Esophagus squamous epithelium (tissue), 5 donors: ENCODE measurements at regions not wholly inside any gene's neighbourhood (a gene's known extent, or its start where the extent isn't known, plus 50 kb on each side); places are given as distances from the start of the nearest gene placed in this dataset.

ENCODE experiments used
- DNase-seq: peaks from one replicate; lab custom pipeline; 2025; lab: John Stamatoyannopoulos, UW
- H3K27ac ChIP-seq, 4 donors: fragments of 200-600 bp; sonication (generic); one replicate each; pipeline ENCODE4 v1.5.1; 2016 to 2019; ENCODE audit warnings: mild to moderate bottlenecking in 1 of 4
- H3K27me3 ChIP-seq, 4 donors: fragments of 200-600 bp; sonication (generic); 1 replicate in 3 of 4; 2 replicates in 1 of 4; pipeline versions ENCODE4 v1.5.1 to v1.6.0; 2017 to 2021; ENCODE audit warnings: antibody characterized with exemption in 1 of 4
- H3K36me3 ChIP-seq, 3 donors: fragments of 200-600 bp; sonication (generic); one replicate each; pipeline ENCODE4 v1.5.1; 2016 to 2019
- H3K4me1 ChIP-seq, 3 donors: fragments of 200-600 bp; sonication (generic); one replicate each; pipeline ENCODE4 v1.5.1; 2017 to 2019
- H3K4me3 ChIP-seq, 4 donors: fragments of 200-600 bp; sonication (generic); 1 replicate in 3 of 4; 2 replicates in 1 of 4; pipeline ENCODE4 v1.5.1; 2016 to 2019; ENCODE audit warnings: mild to moderate bottlenecking in 2 of 4, moderate library complexity in 1 of 4
- H3K9me3 ChIP-seq, 3 donors: fragments of 200-600 bp; sonication (generic); one replicate each; pipeline ENCODE4 v1.5.1; 2016 to 2019
- POLR2A ChIP-seq, 4 donors: fragments of 450-650 bp; IDR thresholded peaks; one replicate each; pipeline ENCODE4 v1.6.1; 2017; ENCODE audit warnings: antibody characterized with exemption in 4 of 4, mild to moderate bottlenecking in 4 of 4, moderate library complexity in 3 of 4
- WGBS, 2 donors: methylation state at CpG; one replicate each; pipeline ENCODE4 v1.1.5; 2018; 5-methylcytosine and 5-hydroxymethylcytosine counted together
- intact Hi-C: fragments of 100-400 bp; cut with DNase I; formaldehyde crosslinking; loops from one replicate; pipeline ENCODE4 v1.15.0; 2022
- TF ChIP-seq, protein P1 (sequence below), 6 experiments: fragments of 450-650 bp in 4 of 6; fragments of 200-600 bp in 2 of 6; sonication (generic) in 2 of 6; IDR thresholded peaks; one replicate each; pipeline ENCODE4 v1.5.1; 2016 to 2019; ENCODE audit warnings: antibody characterized with exemption in 6 of 6, mild to moderate bottlenecking in 4 of 6, moderate library complexity in 4 of 6
- donor health status: DM: yes; HTN: yes; CAD: no.

GRCh38 chr2:65700720-65701119, 268.3 kb upstream of the SPRED2 start:
- Histone ChIP-seq H3K27me3 (peaks cover 0 to 23% (median 0%) of the 10 kb centered on the region in 4 donors), H3K4me3 (no peak overlapping the region), H3K4me1 (peaks cover 0 to 9% (median 0%) of the 10 kb centered on the region in 3 donors), H3K9me3 (no peaks in the 10 kb centered on the region), H3K36me3 (no peaks in the 10 kb centered on the region), H3K27ac (no peak overlapping the region)
- 60 to 100% methylated on average over 1 to 4 of the region's 7 CpGs for WGBS, 2 donors
- intact Hi-C loops, result no loop called here
- no peak for DNase-seq
- TF ChIP-seq, protein P1, sequence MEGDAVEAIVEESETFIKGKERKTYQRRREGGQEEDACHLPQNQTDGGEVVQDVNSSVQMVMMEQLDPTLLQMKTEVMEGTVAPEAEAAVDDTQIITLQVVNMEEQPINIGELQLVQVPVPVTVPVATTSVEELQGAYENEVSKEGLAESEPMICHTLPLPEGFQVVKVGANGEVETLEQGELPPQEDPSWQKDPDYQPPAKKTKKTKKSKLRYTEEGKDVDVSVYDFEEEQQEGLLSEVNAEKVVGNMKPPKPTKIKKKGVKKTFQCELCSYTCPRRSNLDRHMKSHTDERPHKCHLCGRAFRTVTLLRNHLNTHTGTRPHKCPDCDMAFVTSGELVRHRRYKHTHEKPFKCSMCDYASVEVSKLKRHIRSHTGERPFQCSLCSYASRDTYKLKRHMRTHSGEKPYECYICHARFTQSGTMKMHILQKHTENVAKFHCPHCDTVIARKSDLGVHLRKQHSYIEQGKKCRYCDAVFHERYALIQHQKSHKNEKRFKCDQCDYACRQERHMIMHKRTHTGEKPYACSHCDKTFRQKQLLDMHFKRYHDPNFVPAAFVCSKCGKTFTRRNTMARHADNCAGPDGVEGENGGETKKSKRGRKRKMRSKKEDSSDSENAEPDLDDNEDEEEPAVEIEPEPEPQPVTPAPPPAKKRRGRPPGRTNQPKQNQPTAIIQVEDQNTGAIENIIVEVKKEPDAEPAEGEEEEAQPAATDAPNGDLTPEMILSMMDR (IDR thresholded peaks at IDR 0.05), result no peak
- no peak for TF ChIP-seq POLR2A (IDR thresholded peaks at IDR 0.05)

DNA sequence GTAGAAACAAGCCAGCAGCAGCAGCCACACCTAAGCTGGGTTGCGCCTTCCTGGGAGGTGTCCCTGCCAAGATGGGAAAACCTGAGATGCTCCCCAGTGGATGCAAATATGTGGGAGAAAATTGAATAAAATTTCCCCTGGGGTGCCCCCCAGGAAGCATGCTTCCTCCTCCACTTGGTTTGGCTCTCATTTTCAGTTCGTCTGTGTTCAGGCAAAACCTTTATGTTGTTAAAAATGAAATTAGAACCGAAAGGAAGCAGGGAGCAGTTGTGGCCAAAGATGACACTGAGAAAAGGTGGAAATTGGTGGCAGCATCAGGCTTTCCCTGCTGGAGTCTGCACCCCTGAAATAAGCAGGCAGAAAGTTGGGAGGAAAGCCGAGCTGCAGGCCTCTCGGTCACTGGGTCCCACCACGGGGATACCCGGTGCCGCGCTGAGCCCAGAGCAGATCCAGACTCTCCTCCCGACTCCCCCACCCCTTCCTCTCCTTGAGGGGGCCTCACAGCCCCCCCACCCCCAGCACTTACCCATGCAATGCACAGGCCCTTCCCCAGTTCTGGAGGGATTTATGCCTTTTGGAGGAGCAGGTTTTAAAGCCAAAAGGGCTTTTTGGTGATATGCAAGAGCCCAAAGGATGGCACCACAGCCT, 267.7 kb upstream of the SPRED2 start:
- DNase-seq, result no peak
- TF ChIP-seq, protein P1 (IDR thresholded peaks at IDR 0.05), result no peak
- TF ChIP-seq POLR2A (IDR thresholded peaks at IDR 0.05), result no peak
- Histone ChIP-seq H3K27me3 (peaks cover 0 to 23% (median 0%) of the 10 kb centered on the region in 4 donors), H3K9me3 (no peaks in the 10 kb centered on the region), H3K27ac (no peak overlapping the region), H3K36me3 (no peaks in the 10 kb centered on the region), H3K4me1 (peaks cover 0 to 9% (median 0%) of the 10 kb centered on the region in 3 donors), H3K4me3 (no peak overlapping the region)
- intact Hi-C loops, result no loop called here
- WGBS, 2 donors, result 56 to 76% methylated on average over 6 to 7 of the region's 10 CpGs

GRCh38 chr2:65691816-65692215, 259.4 kb upstream of the SPRED2 start:
- no peak for DNase-seq
- WGBS, 2 donors, result 71 to 80% methylated on average over 5 of the region's 5 CpGs
- H3K36me3 ChIP-seq, result no peaks in the 10 kb centered on the region
- no peaks in the 10 kb centered on the region for H3K9me3 ChIP-seq
- intact Hi-C loops, result no loop called here
- no peak overlapping the region for H3K27ac ChIP-seq
- H3K4me3 ChIP-seq, result no peak overlapping the region
- peaks cover 0 to 18% (median 0%) of the 10 kb centered on the region in 3 donors for H3K4me1 ChIP-seq
- TF ChIP-seq POLR2A (IDR thresholded peaks at IDR 0.05), result no peak
- TF ChIP-seq, protein P1 (IDR thresholded peaks at IDR 0.05), result no peak
- H3K27me3 ChIP-seq, result peaks cover 0 to 46% (median 0%) of the 10 kb centered on the region in 4 donors

DNA sequence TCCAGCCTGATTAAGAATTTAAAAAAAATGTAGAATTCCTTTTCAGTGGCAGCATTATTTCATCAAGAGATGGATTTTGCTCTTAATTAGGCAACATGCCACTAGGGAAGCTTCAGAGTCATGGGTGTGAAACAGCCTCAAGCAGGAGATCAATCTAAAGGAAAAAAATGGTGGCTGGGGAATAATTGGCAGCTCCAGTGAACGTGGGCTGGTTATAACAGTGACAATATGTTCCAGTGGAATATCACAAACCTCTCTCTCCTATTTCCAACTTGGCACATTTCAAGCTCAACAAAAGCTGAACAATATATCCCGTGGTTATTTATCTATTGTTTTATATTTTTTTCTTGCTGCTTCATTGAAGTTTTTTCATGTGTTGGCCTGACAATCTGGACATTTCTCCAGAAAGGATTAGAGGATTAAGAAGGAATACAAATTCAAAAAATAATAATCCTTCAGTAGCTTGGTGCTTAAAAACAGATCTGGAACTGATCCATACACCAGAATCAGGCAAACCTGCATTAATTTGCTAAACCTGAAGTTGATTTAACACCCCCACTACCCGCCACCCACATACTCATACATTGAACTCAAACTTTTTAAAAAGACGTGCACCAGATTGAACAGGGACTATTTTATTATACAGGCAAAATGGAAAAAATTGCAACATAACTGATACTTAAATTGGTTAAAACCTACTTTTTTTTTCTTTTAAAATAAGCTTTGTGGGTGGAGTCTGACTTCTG, 255.9 kb upstream of the SPRED2 start:
- WGBS, 2 donors, result 33 to 34% methylated on average over 4 of the region's 4 CpGs
- DNase-seq, result no peak
- Histone ChIP-seq H3K36me3 (no peaks in the 10 kb centered on the region), H3K27ac (no peak overlapping the region), H3K9me3 (no peaks in the 10 kb centered on the region), H3K4me1 (peaks cover 0 to 18% (median 0%) of the 10 kb centered on the region in 3 donors), H3K27me3 (peaks cover 0 to 56% (median 0%) of the 10 kb centered on the region in 4 donors), H3K4me3 (no peak overlapping the region)
- intact Hi-C loops, result no loop called here
- TF ChIP-seq POLR2A (IDR thresholded peaks at IDR 0.05), result no peak
- TF ChIP-seq, protein P1 (IDR thresholded peaks at IDR 0.05), result no peak

DNA sequence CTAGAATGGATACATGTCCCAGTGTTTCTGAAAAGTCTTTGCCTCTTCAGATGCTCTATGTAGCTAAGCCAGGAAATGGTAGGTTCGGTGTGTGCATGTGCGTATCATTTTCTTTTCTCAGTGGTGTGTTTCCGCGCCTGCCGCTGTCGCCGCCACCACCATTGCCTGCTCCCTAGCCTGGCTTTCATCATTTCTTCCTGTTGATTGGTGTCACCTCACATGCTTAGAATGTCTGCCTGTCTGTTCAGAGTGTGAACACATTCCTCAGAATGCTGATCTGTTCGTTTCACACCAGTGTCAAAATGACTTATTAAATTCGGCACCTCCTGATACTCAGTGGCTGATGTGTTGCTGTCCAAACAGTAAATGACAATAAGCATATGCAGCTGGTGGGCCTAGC, 255.2 kb upstream of the SPRED2 start:
- Histone ChIP-seq H3K27me3 (peaks cover 0 to 49% (median 0%) of the 10 kb centered on the region in 4 donors), H3K9me3 (no peaks in the 10 kb centered on the region), H3K27ac (no peak overlapping the region), H3K36me3 (no peaks in the 10 kb centered on the region), H3K4me1 (peaks cover 0 to 18% (median 0%) of the 10 kb centered on the region in 3 donors), H3K4me3 (no peak overlapping the region)
- DNase-seq, result no peak
- 87 to 90% methylated on average over 9 of the region's 9 CpGs for WGBS, 2 donors
- TF ChIP-seq, protein P1 (IDR thresholded peaks at IDR 0.05), result no peak
- no peak for TF ChIP-seq POLR2A (IDR thresholded peaks at IDR 0.05)
- intact Hi-C loops, result no loop called here
